ENCODE measurements at regions not wholly inside any gene's neighbourhood (a gene's known extent, or its start where the extent isn't known, plus 50 kb on each side); places are given as distances from the start of the nearest gene placed in this dataset.

DNA sequence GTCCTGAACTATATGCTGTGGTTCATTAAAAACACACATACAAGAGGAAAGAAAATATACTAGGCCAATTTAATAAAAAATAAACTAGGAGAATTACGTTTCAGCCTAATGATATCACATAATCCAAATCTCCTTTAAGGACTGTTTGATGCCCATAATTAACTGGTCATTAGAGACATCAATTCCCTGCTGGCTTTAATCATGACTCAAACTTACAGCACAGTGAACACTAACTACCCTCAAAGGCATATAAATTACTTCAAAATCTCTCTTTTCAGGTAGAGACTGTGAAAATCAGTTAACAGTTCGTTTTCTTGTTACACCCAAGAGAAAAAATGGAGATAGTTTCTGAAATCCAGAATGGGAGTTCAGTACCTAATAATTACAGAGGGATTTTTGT, 567.4 kb downstream of the CBLN2 start:
- DNase-seq (ENCODE audit: low read depth) = no peak

DNA sequence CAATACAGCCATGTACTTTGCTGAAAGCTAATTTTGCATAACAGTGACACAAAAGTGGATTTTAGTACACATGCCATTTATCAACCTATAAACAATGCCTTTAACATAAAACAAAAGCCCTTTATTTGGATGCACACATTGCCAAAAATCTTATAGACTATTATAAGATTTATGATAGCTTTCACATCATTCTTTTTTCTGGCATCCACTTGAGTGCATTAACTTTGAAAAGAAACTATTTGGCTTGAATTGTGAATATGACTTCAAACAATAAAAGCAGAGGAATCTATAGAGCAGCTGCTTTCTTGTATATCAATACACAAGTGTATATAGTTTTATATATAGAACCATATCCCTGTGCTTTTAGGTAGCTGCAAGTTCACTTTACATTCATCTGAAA, 577.4 kb downstream of the CBLN2 start:
- DNase-seq (ENCODE audit: low read depth) = no peak
- H3K4me3 ChIP-seq (replicated peaks; ENCODE audit: low read depth, low read length) = no peak overlapping the region
- TF ChIP-seq, protein P1, sequence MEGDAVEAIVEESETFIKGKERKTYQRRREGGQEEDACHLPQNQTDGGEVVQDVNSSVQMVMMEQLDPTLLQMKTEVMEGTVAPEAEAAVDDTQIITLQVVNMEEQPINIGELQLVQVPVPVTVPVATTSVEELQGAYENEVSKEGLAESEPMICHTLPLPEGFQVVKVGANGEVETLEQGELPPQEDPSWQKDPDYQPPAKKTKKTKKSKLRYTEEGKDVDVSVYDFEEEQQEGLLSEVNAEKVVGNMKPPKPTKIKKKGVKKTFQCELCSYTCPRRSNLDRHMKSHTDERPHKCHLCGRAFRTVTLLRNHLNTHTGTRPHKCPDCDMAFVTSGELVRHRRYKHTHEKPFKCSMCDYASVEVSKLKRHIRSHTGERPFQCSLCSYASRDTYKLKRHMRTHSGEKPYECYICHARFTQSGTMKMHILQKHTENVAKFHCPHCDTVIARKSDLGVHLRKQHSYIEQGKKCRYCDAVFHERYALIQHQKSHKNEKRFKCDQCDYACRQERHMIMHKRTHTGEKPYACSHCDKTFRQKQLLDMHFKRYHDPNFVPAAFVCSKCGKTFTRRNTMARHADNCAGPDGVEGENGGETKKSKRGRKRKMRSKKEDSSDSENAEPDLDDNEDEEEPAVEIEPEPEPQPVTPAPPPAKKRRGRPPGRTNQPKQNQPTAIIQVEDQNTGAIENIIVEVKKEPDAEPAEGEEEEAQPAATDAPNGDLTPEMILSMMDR (IDR thresholded peaks at IDR 0.05; ENCODE audit: low read length, missing control alignments) = no peak

More for the DNA sequence above, 567.4 kb downstream of the CBLN2 start:
- TF ChIP-seq, protein P1 (IDR thresholded peaks at IDR 0.05; ENCODE audit: low read length, missing control alignments) = no peak
- H3K4me3 ChIP-seq (replicated peaks; ENCODE audit: low read depth, low read length) = no peak overlapping the region

DNA sequence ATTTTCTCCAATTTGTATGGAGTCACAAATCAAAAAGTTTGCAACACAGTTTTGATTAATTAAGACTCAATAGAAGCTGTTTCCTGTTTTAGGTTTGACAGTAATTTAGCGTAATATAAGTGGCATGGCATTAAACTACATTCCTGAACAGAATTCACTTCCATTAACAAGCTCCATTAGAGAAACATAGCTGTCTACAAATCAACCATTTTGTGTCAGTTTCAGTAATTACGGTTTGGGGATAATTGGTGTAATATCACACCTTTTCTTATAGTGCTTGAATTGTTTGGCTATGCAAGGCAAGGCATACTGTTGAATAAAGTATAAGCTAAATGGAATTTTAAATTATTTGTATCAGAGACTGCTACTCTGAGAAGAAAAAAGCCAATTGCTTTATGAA, 585.5 kb downstream of the CBLN2 start:
- TF ChIP-seq, protein P1 (IDR thresholded peaks at IDR 0.05; ENCODE audit: low read length, missing control alignments) = no peak
- no peak for DNase-seq (ENCODE audit: low read depth)
- H3K4me3 ChIP-seq (replicated peaks; ENCODE audit: low read depth, low read length) = no peak overlapping the region

DNA sequence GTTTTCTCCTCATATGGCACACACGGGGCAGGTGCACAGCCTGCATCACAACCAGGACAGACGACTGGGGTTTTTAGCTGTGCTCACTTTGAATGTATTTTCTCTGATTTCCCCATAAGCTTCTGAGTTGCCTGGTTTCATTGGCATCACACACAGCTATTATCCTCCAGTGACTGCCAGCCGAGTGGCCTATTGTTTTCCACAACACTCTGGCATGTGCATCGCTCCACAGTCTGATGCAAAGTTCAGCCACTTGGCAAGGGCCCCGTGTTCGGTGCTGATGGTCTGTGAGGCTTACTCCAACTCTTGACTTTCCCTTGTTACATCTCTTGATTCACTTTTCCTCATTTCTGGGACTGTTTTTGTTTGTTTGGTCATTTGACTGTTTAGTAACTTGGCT, 593.1 kb downstream of the CBLN2 start:
- no peak for DNase-seq (ENCODE audit: low read depth)
- H3K4me3 ChIP-seq (replicated peaks; ENCODE audit: low read depth, low read length) = no peak overlapping the region
- TF ChIP-seq, protein P1 (IDR thresholded peaks at IDR 0.05; ENCODE audit: low read length, missing control alignments) = no peak

DNA sequence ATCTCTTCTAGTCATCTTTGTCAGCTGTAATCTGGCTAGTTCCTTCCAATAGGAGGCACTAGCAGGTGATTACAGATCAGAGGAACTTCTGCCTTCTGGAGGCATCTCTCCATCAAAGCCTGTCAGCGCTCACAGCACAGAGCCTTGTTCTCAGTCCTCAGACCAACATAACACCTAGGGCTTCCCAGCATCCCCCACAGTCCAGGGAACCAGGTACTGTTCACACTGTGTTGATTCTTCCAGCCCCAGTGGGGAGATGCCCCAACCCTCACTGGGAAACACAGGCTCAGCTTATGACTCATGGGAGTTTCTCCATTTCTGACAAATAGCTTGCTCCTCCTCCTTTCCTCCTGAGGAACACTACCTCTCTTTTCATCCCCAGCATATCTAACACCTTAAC, 601.7 kb downstream of the CBLN2 start:
- H3K4me3 ChIP-seq (replicated peaks; ENCODE audit: low read depth, low read length) = no peak overlapping the region
- TF ChIP-seq, protein P1 (IDR thresholded peaks at IDR 0.05; ENCODE audit: low read length, missing control alignments) = no peak

DNA sequence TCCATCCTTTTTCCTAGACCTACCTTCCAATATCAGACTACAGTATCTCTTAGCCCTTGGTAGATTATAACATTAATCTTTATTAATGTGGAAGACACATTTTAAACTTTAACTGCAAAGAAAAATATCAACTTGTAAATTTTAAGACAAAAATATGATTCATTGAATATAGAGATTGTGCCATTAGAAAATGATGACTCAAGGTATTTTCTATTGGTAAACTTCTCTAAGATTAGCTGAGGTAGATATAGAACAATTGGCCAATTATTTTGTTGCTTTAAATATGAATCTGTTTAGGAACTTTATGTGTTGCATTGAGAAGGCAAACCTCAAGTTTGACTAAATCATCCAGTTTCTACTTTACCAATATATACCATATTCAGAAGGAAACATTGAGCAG, 604.7 kb downstream of the CBLN2 start:
- no peak for DNase-seq (ENCODE audit: low read depth)
- TF ChIP-seq, protein P1 (IDR thresholded peaks at IDR 0.05; ENCODE audit: low read length, missing control alignments) = no peak
- no peak overlapping the region for H3K4me3 ChIP-seq (replicated peaks; ENCODE audit: low read depth, low read length)

More for the DNA sequence above, 601.7 kb downstream of the CBLN2 start:
- DNase-seq (ENCODE audit: low read depth) = no peak

DNA sequence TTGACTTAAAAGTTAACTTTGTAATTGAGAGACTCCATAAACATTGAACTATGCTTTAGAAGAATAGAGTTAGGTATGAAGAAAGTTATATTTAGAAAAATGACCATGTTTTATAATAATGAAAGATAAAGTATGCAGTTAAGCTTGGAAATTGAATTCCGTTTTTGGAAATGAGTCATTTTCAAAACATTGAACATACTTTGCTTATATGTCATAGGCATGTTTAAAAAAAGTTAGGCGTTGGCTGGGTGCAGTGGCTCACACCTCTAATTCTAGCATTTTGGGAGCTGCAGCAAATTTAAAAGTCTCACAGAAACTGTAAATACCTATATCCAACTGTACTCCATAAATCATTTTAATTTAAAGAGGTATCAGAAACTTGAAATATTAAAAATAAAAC, 607.4 kb downstream of the CBLN2 start:
- DNase-seq (ENCODE audit: low read depth) = no peak
- H3K4me3 ChIP-seq (replicated peaks; ENCODE audit: low read depth, low read length) = no peak overlapping the region
- TF ChIP-seq, protein P1 (IDR thresholded peaks at IDR 0.05; ENCODE audit: low read length, missing control alignments) = no peak
